ENCODE measurements at regions not wholly inside any gene's neighbourhood (a gene's known extent, or its start where the extent isn't known, plus 50 kb on each side); places are given as distances from the start of the nearest gene placed in this dataset.

GRCh38 chr1:213374369-213374768, 323.3 kb downstream of the RPS6KC1 start:
- TF ChIP-seq CTCF (IDR thresholded peaks at IDR 0.05): no peak
- no peak for TF ChIP-seq POLR2A (IDR thresholded peaks at IDR 0.05)
